Stimulated activated CD4-positive, alpha-beta T cell treated with anti-CD3 and anti-CD28 coated beads, Interleukin-2, amount 100 ng/mL, for 48 hours (primary cell): ENCODE measurements at regions not wholly inside any gene's neighbourhood (a gene's known extent, or its start where the extent isn't known, plus 50 kb on each side); places are given as distances from the start of the nearest gene placed in this dataset.

Source experiments
- DNase-seq, 2 donors: peaks; one replicate each; pipeline ENCODE4 v3.0.0-alpha.2; 2020

DNA sequence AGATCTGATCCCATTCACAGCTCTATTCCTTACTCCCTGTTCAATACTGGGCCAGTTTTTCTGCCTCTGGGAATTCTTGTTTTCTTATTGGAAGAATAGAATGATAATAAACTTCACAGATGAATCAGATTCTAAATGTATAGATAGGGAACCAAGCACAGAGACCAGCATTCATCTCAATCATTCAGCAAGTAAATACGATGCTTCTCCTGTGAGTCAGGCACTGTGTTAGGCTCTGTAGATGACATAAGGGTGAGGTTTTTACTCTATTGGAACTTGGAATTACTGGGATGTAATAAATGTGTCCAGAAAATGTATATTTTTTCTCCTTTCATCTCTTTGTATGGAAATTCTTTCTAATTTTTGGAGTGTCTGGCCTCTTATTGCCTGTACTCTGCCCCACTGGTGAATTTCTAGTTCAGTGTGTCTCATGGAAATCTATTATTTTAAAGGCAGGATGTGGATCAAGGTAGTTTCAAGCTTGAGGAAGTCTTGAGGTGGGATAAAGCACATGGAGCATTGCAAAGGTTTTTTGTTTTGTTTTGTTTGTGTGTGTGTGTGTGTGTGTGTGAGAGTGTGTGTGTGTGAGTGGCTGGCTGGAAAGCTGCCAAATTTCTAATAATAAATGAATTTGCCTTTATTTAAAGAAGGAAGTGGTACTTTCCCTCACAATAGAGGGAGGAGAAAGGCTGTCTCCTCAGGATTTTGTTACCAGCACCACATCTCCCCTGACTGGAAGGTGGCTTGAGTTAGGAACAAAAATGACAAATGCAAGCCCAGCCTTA is 117.9 kb upstream of the HS3ST1 start:
- no peak for DNase-seq

- DNase-seq = no peak
Measured at GRCh38 chr4:11545651-11546050, 117.0 kb upstream of the HS3ST1 start.

GRCh38 chr4:11544211-11544610 is 115.5 kb upstream of the HS3ST1 start:
- no peak for DNase-seq

GRCh38 chr4:11543706-11544105 is 115.0 kb upstream of the HS3ST1 start:
- DNase-seq = no peak

GRCh38 chr4:11542952-11543351 is 114.3 kb upstream of the HS3ST1 start:
- DNase-seq = no peak

DNA sequence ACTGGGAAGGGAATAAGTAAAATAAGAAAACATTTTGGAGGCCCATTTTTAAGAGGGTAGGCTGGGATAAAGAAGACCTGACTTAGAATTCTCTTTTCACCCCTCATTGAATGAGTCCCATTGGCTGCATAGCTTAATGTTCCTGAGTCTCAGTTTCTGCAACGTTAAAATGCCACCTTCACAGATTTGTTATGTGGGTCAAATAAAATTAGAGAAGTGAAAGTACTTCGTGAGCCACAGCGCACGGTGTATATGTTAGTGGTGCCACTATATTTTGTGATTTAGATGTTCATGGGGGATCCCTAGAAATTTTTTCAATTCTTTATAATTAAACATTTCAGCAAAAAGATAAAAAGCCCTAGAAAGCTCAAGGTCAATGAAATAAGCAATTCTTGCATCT is 109.2 kb upstream of the HS3ST1 start:
- DNase-seq = no peak

- no peak for DNase-seq
Measured at GRCh38 chr4:11535333-11535732, 106.6 kb upstream of the HS3ST1 start.

- DNase-seq = no peak
Measured at GRCh38 chr4:11534623-11535302, 106.1 kb upstream of the HS3ST1 start.

- no peak for DNase-seq
Measured at GRCh38 chr4:11532138-11532537, 103.4 kb upstream of the HS3ST1 start.

GRCh38 chr4:11529625-11530201 is 101.0 kb upstream of the HS3ST1 start:
- DNase-seq = no peak

DNA sequence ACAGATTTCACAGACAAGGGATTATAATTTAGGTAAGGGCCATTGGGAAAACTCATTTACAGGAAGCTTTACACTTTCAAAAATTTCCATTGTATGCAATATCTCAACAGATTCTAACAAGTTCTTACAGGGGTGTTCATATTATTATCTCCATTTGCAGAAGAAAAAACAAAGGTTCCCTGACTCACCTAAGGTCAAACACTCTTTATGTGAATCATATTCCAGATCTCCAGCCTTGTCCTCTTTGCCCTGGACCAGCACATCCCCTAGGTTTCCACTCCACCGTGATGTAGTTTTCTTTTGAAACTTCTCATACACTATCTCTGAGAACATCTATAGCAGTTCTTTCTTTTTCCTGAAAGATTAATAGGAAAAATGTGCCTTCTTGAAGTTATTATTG is 96.4 kb upstream of the HS3ST1 start:
- no peak for DNase-seq

- DNase-seq = no peak
Measured at GRCh38 chr4:11518754-11519153, 90.1 kb upstream of the HS3ST1 start.

GRCh38 chr4:11514779-11515419 is 86.2 kb upstream of the HS3ST1 start:
- no peak for DNase-seq

DNA sequence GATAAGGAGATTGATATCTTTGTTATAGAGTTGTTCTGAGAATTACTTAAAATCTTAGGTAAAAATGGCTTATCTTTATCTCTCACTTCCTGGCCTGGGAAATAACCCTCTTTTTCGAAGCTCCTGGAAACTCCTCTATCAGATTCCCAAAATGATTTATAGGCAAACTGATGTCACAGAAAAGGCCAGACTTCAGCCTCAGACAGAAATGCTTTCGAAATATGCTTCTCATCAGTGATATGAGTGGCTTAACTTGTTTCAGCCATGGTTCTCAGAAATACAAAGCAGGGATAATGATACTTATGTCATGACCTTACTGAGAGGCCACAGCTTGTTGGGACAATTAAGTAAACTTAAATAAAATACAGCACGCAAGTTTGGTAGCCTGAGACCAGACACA is 85.3 kb upstream of the HS3ST1 start:
- no peak for DNase-seq

GRCh38 chr4:11512871-11513270 is 84.2 kb upstream of the HS3ST1 start:
- no peak for DNase-seq

DNA sequence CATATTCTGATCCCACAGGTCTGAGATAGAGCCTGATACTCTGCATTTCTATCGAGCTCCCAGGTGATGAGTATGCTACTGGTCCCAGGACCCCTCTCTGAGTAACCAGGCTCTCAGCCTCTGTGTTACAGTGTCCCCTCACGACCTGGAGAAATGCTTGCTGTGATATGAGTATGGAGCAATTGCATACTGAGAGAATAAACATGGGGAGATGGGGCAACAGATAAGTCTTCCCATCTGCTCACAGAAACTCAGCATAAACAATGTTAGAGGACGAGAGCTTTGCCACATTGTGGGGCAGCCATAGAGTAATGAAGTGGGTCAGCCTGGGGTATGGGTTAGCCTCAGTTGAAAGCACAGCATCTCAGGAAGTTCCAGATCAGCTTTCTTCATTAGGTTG is 82.6 kb upstream of the HS3ST1 start:
- DNase-seq = no peak

DNA sequence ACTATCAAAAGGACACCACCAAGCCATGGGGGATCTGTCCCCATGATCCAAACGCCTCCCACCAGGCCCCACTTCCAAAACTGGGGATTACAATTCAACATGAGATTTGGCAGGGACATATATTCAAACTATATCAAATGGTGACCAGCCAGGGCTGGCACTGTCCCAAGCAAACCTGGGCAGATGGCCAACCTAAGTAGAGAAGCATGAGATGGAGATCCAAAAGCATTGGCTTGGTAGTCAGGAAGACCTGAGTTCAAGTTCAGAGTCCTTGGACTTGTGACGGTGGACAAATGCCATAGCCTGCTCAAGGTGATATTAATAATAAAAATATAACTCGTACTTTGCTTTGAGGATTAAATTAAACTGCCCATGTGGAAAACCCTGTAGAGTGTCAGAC is 79.2 kb upstream of the HS3ST1 start:
- DNase-seq = no peak

DNA sequence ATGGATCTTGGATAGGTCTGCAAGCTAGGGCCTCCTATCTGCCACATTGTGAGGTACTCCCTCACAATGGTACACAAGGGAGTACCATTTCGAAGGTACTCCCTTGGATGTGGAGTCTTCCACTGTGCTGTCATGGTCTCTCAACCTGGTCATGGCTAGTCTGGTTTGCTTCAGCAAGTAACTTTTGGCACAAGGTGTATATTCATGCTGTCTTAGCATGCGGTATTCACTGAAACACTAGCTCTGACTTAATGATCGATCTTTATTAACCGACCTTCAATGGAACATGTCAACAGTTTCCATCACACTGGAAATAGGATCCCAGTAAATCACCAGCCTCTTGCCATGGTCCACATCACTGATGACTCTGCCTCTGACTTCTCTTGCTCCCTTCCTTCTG is 77.5 kb upstream of the HS3ST1 start:
- DNase-seq = no peak

DNA sequence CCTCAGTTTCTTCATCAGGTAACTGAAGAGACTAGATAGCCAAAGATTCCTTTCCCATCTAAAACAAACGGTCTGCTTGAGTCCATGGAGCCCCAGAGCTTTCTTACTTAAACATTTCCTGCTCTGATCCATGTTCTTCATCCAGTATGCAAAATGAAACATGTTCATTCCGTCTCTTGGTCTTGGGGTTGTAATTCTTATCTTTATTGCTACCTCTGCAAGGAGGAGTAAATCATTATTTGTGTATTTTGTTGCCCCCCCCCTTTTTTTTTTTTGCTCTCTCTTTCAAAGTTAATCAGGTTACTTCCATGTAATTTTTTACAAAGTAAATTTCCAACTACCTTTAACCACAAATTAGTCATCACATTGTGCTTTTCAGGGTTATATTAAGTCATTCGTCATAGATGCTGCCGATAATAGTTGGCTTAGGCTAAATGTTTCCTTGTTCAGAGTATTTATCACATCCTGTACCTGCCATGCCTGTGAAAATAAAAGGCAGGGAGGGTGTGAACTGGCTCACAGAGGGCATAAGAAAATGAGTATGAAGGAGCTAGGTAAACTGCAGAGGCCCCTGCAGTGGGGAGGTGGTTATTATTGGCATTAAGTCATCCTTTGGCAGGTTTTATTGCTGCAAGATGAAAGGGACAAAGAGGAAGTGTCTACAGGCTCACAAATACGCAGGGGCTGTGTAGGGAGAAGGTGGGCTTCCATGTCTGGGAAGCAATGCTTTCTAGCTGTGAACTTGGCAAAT is 76.7 kb upstream of the HS3ST1 start:
- DNase-seq = peak; percentile 7 to 15

DNA sequence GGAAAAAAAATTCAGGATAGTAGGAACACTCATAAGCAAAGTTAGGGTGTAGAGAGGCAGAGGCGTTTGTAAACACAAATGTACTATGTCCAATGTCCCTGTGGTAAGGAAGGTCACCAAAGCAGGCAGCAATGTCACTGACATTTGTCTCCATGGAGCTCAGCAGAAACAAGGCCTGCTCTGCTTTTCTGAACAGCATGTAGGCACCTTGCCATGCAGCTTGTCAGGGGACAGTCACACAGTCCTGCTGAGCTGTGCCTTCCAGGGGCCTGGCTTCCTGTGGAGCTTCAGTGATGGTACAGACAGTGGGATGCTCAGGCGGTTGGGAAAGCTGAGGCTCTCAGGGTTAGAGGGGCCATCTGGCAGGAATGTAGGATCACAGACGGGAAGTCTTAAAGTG is 74.5 kb upstream of the HS3ST1 start:
- DNase-seq = no peak

GRCh38 chr4:11497972-11498371 is 69.3 kb upstream of the HS3ST1 start:
- no peak for DNase-seq

DNA sequence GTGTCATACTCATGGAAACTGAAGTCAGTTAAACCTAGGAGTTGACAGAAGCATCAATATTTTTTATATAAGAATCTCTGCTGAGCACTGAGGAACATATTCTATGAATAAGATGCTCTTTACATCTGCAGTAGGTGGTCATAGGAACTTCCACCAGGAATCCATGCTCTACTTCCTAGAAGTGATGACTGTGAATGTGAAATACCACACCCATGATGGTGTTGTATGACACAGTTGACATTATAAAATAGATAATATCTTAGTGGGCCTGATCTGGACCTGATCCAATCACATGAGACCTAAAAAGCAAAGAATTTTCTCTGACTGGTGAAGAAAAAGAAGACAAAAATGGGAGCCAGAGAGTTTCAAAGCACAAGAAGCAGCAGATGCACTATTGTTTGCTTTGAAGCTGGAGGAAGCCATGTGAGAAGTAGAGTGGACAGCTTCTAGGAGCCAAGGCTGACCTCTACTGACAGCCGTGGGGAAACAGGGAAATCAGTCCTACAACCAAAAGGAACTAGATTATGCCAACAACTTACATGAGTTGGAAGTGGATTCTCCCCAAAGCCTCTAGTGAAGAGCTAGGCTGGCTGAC is 68.6 kb upstream of the HS3ST1 start:
- DNase-seq = no peak
